Erythroblast (primary cell): ENCODE measurements at regions not wholly inside any gene's neighbourhood (a gene's known extent, or its start where the extent isn't known, plus 50 kb on each side); places are given as distances from the start of the nearest gene placed in this dataset.

ENCODE experiments used
- GATA1 ChIP-seq: IDR thresholded peaks from 2 replicates; pipeline ENCODE4 v1.6.1; 2011; ENCODE audit warnings: low read depth, mild to moderate bottlenecking, control low read depth, low read length, moderate library complexity
- POLR2A ChIP-seq: IDR thresholded peaks from 2 replicates; pipeline ENCODE4 v1.6.1; 2011; ENCODE audit warnings: mild to moderate bottlenecking, low read length

DNA sequence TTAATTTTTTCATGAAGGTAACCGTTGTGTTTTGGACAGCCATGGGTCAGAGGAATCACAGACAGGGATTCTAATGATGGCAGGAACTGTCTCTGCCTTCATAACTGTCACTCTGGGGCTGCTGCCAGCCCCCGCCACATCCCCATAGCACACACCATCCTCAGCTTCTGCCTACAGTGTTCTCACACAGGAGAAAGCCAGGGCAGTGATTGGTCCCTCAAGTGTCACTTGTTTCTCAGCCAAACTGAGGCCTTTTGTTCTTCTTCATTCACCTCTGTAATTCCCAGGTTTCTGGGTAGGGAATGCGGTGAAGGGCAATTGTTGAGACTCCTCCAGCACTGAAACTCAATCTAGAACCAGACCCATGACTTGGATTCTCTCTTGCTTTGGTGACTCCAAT is 65.4 kb upstream of the C3orf80 start:
- TF ChIP-seq POLR2A (no peak), GATA1 (no peak)
